GM21360 (cell line): ENCODE measurements at regions not wholly inside any gene's neighbourhood (a gene's known extent, or its start where the extent isn't known, plus 50 kb on each side); places are given as distances from the start of the nearest gene placed in this dataset.
"Not testable (repeated sequence)": the region's sequence is repeated elsewhere in the genome, so short reads cannot be mapped to it uniquely, and the experiment has no call there.

ENCODE experiments used
- ATAC-seq: cut with Tn5 transposase; IDR thresholded peaks from one replicate; pipeline ENCODE4 v1.9.1; 2021; ENCODE audit warnings: mild to moderate bottlenecking, moderate library complexity; ENCODE audit not compliant: unreplicated experiment

GRCh38 chr12:125540580-125541204 is 475.5 kb downstream of the AACS start:
- ATAC-seq: no peak

GRCh38 chr12:125544960-125545359 is 479.7 kb downstream of the AACS start:
- ATAC-seq: no peak

DNA sequence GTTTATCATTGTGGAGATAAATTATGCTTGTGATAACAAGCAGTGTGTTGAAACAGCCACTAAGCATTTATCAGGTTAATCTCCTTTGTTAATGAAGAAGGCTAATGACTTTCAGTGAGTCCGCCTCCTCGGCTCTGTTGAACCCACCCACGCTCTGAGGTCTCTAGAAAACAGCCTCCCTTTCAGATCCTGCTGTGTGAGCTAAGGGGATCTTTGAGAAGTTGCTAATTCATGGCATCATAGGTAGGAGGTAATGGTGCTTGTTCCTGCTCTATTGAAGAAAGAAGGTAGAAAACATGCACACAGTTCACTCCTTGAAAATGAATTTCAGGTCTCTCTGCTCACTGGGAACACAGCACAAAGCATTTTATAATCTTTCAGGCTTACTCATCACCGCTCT is 483.9 kb downstream of the AACS start:
- no peak for ATAC-seq

DNA sequence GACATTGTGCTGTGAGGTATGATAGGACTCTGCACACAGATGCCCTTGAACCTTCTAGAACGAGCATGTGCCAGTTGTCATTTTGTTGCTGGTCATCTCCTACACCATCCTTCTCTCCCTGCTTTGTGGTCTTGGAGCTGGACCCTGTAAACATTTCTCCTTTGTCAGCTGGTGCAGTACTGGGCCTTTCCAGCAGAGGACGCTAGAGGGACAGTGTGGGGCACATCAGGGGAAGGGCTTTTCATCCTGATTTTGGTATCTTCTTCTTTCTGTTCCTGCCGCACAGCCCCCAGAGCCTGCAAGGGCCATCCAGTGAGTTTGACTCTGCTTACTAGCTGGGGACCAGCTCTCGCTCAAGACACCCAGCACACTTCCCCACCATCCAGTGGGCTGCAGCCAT is 484.6 kb downstream of the AACS start:
- ATAC-seq: no peak

DNA sequence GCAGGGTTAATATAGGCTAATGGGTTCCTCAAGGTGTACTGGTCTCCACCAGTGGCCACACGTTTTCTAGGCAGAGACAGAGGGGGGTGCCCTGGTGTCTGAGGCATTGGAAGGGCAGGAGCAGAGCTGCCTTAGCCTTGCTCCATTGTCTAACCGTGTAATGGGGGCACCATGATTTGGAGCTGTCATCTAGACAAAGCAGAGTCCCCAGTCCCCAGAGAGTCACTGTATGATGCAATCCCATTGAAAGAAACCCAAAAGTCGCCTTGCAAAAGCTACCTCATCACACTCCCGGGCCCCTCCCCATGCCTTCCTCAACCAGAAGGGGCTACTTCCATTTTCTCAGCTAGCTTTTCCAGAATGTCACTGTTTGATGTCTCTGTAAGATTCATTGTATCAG is 487.1 kb downstream of the AACS start:
- no peak for ATAC-seq

GRCh38 chr12:125561008-125561407 is 495.8 kb downstream of the AACS start:
- ATAC-seq: not testable (repeated sequence)

- no peak for ATAC-seq
These were observed 499.5 kb downstream of the AACS start for GRCh38 chr12:125564753-125565152.

- ATAC-seq: no peak
These were observed 502.3 kb downstream of the AACS start for GRCh38 chr12:125567581-125567980.

GRCh38 chr12:125568306-125568705 is 503.1 kb downstream of the AACS start:
- no peak for ATAC-seq

- ATAC-seq: no peak
These were observed 508.0 kb downstream of the AACS start for GRCh38 chr12:125573271-125573670.

DNA sequence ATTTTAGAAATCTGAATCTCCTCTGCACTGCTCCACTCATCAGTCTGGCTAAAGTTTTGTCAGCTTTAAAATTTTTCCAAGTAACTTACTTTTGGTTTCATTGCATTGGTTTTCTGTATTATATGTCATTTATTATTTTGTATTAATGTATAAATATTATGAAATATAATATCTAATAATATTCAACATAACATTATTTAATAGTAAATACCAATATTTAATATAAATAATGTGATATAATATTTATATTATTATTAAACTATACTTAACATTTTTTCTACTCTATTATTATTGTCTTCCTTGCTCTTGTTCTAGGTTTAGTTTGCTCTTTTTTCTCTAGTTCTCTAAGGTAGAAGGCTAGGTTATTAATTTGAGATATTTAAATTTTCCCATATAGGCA is 512.1 kb downstream of the AACS start:
- no peak for ATAC-seq

GRCh38 chr12:125579916-125580315 is 514.7 kb downstream of the AACS start:
- ATAC-seq: no peak

GRCh38 chr12:125583071-125583470 is 517.8 kb downstream of the AACS start:
- ATAC-seq: no peak

GRCh38 chr12:125586441-125586840 is 521.2 kb downstream of the AACS start:
- no peak for ATAC-seq

GRCh38 chr12:125593269-125593668 is 528.0 kb downstream of the AACS start:
- no peak for ATAC-seq

GRCh38 chr12:125604976-125605375 is 539.7 kb downstream of the AACS start:
- no peak for ATAC-seq

DNA sequence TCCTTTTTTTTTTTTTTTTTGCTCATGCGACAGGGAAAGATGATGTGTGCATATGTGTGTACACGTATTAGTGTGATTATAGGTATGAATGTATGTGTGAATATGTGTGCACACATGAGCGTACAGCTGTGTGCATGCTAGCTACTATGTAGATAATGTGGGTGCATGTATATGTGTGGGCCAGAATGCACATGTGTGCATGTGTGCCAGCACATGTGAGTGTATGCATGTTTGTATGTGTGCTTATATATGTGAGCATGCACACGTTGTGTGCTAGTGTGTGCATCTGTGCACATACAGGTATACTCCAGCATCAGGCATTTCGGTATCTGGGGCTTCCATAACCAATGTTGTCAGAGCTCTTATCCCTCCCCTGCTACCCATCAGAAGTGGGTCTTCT is 541.1 kb downstream of the AACS start:
- no peak for ATAC-seq

GRCh38 chr12:125610292-125610691 is 545.1 kb downstream of the AACS start:
- no peak for ATAC-seq

- ATAC-seq: no peak
These were observed 545.7 kb downstream of the AACS start for GRCh38 chr12:125610971-125611370.

DNA sequence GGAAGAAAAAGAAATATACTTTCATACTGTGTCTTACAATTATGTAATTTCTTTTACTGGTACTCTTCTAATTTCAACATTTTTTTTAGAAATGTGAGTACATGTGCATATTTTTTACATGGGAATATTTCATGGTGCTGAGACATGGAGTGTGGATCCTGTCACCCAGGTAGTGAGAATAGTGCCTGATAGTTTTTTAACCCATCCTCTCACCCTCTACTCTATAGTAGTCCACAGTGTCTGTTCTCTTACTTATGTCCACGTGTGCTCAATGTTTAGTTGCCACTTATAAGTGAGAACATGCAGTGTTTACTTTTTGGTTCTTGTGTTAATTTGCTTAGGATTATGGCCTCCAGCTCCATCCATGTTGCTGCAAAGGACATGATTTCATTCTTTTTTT is 548.8 kb downstream of the AACS start:
- ATAC-seq: no peak

DNA sequence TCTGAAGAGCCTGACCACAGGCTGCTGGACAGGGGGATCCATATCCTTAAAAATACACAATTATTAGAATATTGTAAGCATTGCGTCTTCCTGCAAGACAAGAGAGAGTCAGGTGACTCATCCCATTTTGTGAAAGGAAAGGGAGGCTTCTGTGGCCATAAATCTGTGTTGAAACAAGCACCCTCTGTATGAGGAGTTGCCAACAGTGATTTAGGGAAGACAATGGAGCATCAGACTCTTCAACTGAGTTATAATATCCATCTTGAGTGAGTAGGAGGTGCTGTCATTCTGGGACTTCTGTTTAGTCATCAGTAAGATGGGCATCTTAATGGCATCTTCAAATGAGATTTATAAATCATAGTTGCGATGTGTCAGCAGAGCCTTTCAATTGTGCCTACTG is 554.5 kb downstream of the AACS start:
- ATAC-seq: no peak

DNA sequence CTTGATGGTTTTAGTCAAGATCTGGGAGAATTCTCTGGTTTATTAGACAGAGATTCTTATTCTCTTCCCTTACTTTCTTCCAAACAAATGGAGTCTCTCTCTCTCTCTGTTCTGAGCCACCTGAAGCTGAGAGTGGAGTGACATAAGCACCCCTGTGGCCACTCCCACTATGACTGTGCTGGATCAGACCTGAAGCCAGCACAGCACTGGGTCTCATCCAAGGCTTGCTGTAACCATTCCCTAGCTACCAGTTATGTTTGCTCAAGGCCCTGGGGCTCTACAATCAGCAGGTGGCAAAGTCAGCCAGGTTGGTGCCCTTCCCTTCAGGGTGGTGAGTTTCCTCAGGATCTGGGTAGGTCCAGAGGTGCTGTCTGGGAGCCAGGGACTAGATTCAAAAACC is 568.5 kb downstream of the AACS start:
- ATAC-seq: no peak

DNA sequence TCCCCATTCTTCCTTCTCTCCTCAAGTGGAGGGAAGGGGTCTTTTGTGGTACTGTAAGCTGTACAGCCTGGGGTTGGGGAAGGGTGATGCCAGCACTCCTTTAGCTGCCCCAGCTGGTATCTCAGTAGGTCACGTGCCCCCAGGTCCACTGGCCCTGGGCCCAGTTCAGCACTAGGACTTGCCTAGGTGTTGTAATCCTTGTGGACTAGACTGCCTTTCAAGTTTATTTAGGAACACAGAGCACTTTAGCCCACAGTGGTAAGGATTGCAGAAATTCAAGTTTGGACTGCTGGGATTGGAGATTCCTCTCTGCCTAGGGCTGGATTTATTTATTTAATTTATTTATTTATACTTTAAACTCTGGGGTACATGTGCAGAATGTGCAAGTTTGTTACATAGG is 569.6 kb downstream of the AACS start:
- no peak for ATAC-seq
